ENCODE measurements at regions not wholly inside any gene's neighbourhood (a gene's known extent, or its start where the extent isn't known, plus 50 kb on each side); places are given as distances from the start of the nearest gene placed in this dataset.
A peak's percentile ranks its signal among the peaks of the same experiment; 100 is the strongest.

- no peak for DNase-seq
These were observed 450.7 kb downstream of the NSUN3 start for GRCh38 chr3:94513600-94513999.

GRCh38 chr3:94515983-94516382, 453.1 kb downstream of the NSUN3 start:
- no peak for DNase-seq

GRCh38 chr3:94520364-94520763, 457.5 kb downstream of the NSUN3 start:
- no peak for DNase-seq

GRCh38 chr3:94522488-94522887, 459.6 kb downstream of the NSUN3 start:
- DNase-seq: no peak

- no peak for DNase-seq
These were observed 461.4 kb downstream of the NSUN3 start for GRCh38 chr3:94524102-94524919.

GRCh38 chr3:94525043-94525442, 462.2 kb downstream of the NSUN3 start:
- peak; percentile 34 for DNase-seq

GRCh38 chr3:94529816-94530215, 467.0 kb downstream of the NSUN3 start:
- DNase-seq: no peak

- DNase-seq: no peak
These were observed 470.1 kb downstream of the NSUN3 start for GRCh38 chr3:94532951-94533350.

GRCh38 chr3:94539937-94540336, 477.1 kb downstream of the NSUN3 start:
- no peak for DNase-seq

GRCh38 chr3:94543161-94543560, 480.3 kb downstream of the NSUN3 start:
- DNase-seq: no peak

GRCh38 chr3:94544131-94544789, 481.4 kb downstream of the NSUN3 start:
- no peak for DNase-seq

- DNase-seq: no peak
These were observed 485.9 kb downstream of the NSUN3 start for GRCh38 chr3:94548581-94549316.

GRCh38 chr3:94561094-94561493, 498.2 kb downstream of the NSUN3 start:
- no peak for DNase-seq

GRCh38 chr3:94564247-94564646, 501.4 kb downstream of the NSUN3 start:
- DNase-seq: no peak

- no peak for DNase-seq
These were observed 505.2 kb downstream of the NSUN3 start for GRCh38 chr3:94568041-94568440.

- DNase-seq: no peak
These were observed 510.5 kb downstream of the NSUN3 start for GRCh38 chr3:94573337-94573736.

- no peak for DNase-seq
These were observed 524.4 kb downstream of the NSUN3 start for GRCh38 chr3:94587291-94587690.

GRCh38 chr3:94593526-94594150, 530.8 kb downstream of the NSUN3 start:
- no peak for DNase-seq

GRCh38 chr3:94596141-94596540, 533.3 kb downstream of the NSUN3 start:
- no peak for DNase-seq

GRCh38 chr3:94596887-94597566, 534.2 kb downstream of the NSUN3 start:
- no peak for DNase-seq

GRCh38 chr3:94607778-94608177, 544.9 kb downstream of the NSUN3 start:
- DNase-seq: no peak

GRCh38 chr3:94609908-94610307, 547.0 kb downstream of the NSUN3 start:
- DNase-seq: no peak

- DNase-seq: no peak
These were observed 548.7 kb downstream of the NSUN3 start for GRCh38 chr3:94611596-94611995.

All from fibroblast of upper back skin (primary cell).